ENCODE measurements at regions not wholly inside any gene's neighbourhood (a gene's known extent, or its start where the extent isn't known, plus 50 kb on each side); places are given as distances from the start of the nearest gene placed in this dataset.

- Histone ChIP-seq H3K9me3 (ENCODE audit: control insufficient read depth in 2 of 2, low read length in 2 of 2) (no peaks in the 10 kb centered on the region), H3K27ac (ENCODE audit: low read depth in 2 of 2, low read length in 2 of 2) (no peak overlapping the region), H3K9ac (ENCODE audit: low read depth in 1 of 2, low read length in 2 of 2) (no peak overlapping the region), H3K27me3 (ENCODE audit: control insufficient read depth in 2 of 2, insufficient read depth in 2 of 2, low read length in 2 of 2) (no peaks in the 10 kb centered on the region), H3K36me3 (ENCODE audit: control insufficient read depth in 2 of 2, insufficient read depth in 2 of 2, low read length in 2 of 2) (no peaks in the 10 kb centered on the region), H3K4me1 (ENCODE audit: control insufficient read depth in 2 of 2, insufficient read depth in 2 of 2, low read length in 2 of 2) (no peaks in the 10 kb centered on the region), H3K4me3 (ENCODE audit: low read length in 2 of 2) (no peak overlapping the region)
Observed at GRCh38 chr4:12966726-12967125, 517.4 kb downstream of the RAB28 start.

- no peak overlapping the region for H3K4me3 ChIP-seq (ENCODE audit: low read length in 2 of 2)
- H3K27me3 ChIP-seq (ENCODE audit: control insufficient read depth in 2 of 2, insufficient read depth in 2 of 2, low read length in 2 of 2), result no peaks in the 10 kb centered on the region
- H3K9me3 ChIP-seq (ENCODE audit: control insufficient read depth in 2 of 2, low read length in 2 of 2), result no peaks in the 10 kb centered on the region
- no peaks in the 10 kb centered on the region for H3K4me1 ChIP-seq (ENCODE audit: control insufficient read depth in 2 of 2, insufficient read depth in 2 of 2, low read length in 2 of 2)
- H3K9ac ChIP-seq (ENCODE audit: low read depth in 1 of 2, low read length in 2 of 2), result no peak overlapping the region
- H3K27ac ChIP-seq (ENCODE audit: low read depth in 2 of 2, low read length in 2 of 2), result no peak overlapping the region
- no peaks in the 10 kb centered on the region for H3K36me3 ChIP-seq (ENCODE audit: control insufficient read depth in 2 of 2, insufficient read depth in 2 of 2, low read length in 2 of 2)
Observed at GRCh38 chr4:12965334-12965733, 518.8 kb downstream of the RAB28 start.

GRCh38 chr4:12963912-12964311, 520.2 kb downstream of the RAB28 start:
- no peaks in the 10 kb centered on the region for H3K36me3 ChIP-seq (ENCODE audit: control insufficient read depth in 2 of 2, insufficient read depth in 2 of 2, low read length in 2 of 2)
- no peaks in the 10 kb centered on the region for H3K9me3 ChIP-seq (ENCODE audit: control insufficient read depth in 2 of 2, low read length in 2 of 2)
- no peak overlapping the region for H3K9ac ChIP-seq (ENCODE audit: low read depth in 1 of 2, low read length in 2 of 2)
- H3K27ac ChIP-seq (ENCODE audit: low read depth in 2 of 2, low read length in 2 of 2), result no peak overlapping the region
- H3K27me3 ChIP-seq (ENCODE audit: control insufficient read depth in 2 of 2, insufficient read depth in 2 of 2, low read length in 2 of 2), result no peaks in the 10 kb centered on the region
- H3K4me3 ChIP-seq (ENCODE audit: low read length in 2 of 2), result no peak overlapping the region
- no peaks in the 10 kb centered on the region for H3K4me1 ChIP-seq (ENCODE audit: control insufficient read depth in 2 of 2, insufficient read depth in 2 of 2, low read length in 2 of 2)

- H3K27ac ChIP-seq (ENCODE audit: low read depth in 2 of 2, low read length in 2 of 2), result no peak overlapping the region
- H3K4me3 ChIP-seq (ENCODE audit: low read length in 2 of 2), result no peak overlapping the region
- no peaks in the 10 kb centered on the region for H3K27me3 ChIP-seq (ENCODE audit: control insufficient read depth in 2 of 2, insufficient read depth in 2 of 2, low read length in 2 of 2)
- no peaks in the 10 kb centered on the region for H3K4me1 ChIP-seq (ENCODE audit: control insufficient read depth in 2 of 2, insufficient read depth in 2 of 2, low read length in 2 of 2)
- no peak overlapping the region for H3K9ac ChIP-seq (ENCODE audit: low read depth in 1 of 2, low read length in 2 of 2)
- H3K36me3 ChIP-seq (ENCODE audit: control insufficient read depth in 2 of 2, insufficient read depth in 2 of 2, low read length in 2 of 2), result no peaks in the 10 kb centered on the region
- H3K9me3 ChIP-seq (ENCODE audit: control insufficient read depth in 2 of 2, low read length in 2 of 2), result no peaks in the 10 kb centered on the region
Observed at GRCh38 chr4:12963291-12963690, 520.8 kb downstream of the RAB28 start.

- H3K9me3 ChIP-seq (ENCODE audit: control insufficient read depth in 2 of 2, low read length in 2 of 2), result no peaks in the 10 kb centered on the region
- H3K27me3 ChIP-seq (ENCODE audit: control insufficient read depth in 2 of 2, insufficient read depth in 2 of 2, low read length in 2 of 2), result no peaks in the 10 kb centered on the region
- no peaks in the 10 kb centered on the region for H3K36me3 ChIP-seq (ENCODE audit: control insufficient read depth in 2 of 2, insufficient read depth in 2 of 2, low read length in 2 of 2)
- H3K4me1 ChIP-seq (ENCODE audit: control insufficient read depth in 2 of 2, insufficient read depth in 2 of 2, low read length in 2 of 2), result no peaks in the 10 kb centered on the region
- H3K4me3 ChIP-seq (ENCODE audit: low read length in 2 of 2), result no peak overlapping the region
- no peak overlapping the region for H3K9ac ChIP-seq (ENCODE audit: low read depth in 1 of 2, low read length in 2 of 2)
- no peak overlapping the region for H3K27ac ChIP-seq (ENCODE audit: low read depth in 2 of 2, low read length in 2 of 2)
Observed at GRCh38 chr4:12961713-12962112, 522.4 kb downstream of the RAB28 start.

- Histone ChIP-seq H3K9me3 (ENCODE audit: control insufficient read depth in 2 of 2, low read length in 2 of 2) (no peaks in the 10 kb centered on the region), H3K27ac (ENCODE audit: low read depth in 2 of 2, low read length in 2 of 2) (no peak overlapping the region), H3K36me3 (ENCODE audit: control insufficient read depth in 2 of 2, insufficient read depth in 2 of 2, low read length in 2 of 2) (no peaks in the 10 kb centered on the region), H3K4me1 (ENCODE audit: control insufficient read depth in 2 of 2, insufficient read depth in 2 of 2, low read length in 2 of 2) (no peaks in the 10 kb centered on the region), H3K4me3 (ENCODE audit: low read length in 2 of 2) (no peak overlapping the region), H3K27me3 (ENCODE audit: control insufficient read depth in 2 of 2, insufficient read depth in 2 of 2, low read length in 2 of 2) (no peaks in the 10 kb centered on the region), H3K9ac (ENCODE audit: low read depth in 1 of 2, low read length in 2 of 2) (no peak overlapping the region)
Observed at GRCh38 chr4:12958436-12958835, 525.7 kb downstream of the RAB28 start.

GRCh38 chr4:12957108-12957507, 527.0 kb downstream of the RAB28 start:
- Histone ChIP-seq H3K4me1 (ENCODE audit: control insufficient read depth in 2 of 2, insufficient read depth in 2 of 2, low read length in 2 of 2) (no peaks in the 10 kb centered on the region), H3K27me3 (ENCODE audit: control insufficient read depth in 2 of 2, insufficient read depth in 2 of 2, low read length in 2 of 2) (no peaks in the 10 kb centered on the region), H3K27ac (ENCODE audit: low read depth in 2 of 2, low read length in 2 of 2) (no peak overlapping the region), H3K9ac (ENCODE audit: low read depth in 1 of 2, low read length in 2 of 2) (no peak overlapping the region), H3K9me3 (ENCODE audit: control insufficient read depth in 2 of 2, low read length in 2 of 2) (no peaks in the 10 kb centered on the region), H3K4me3 (ENCODE audit: low read length in 2 of 2) (no peak overlapping the region), H3K36me3 (ENCODE audit: control insufficient read depth in 2 of 2, insufficient read depth in 2 of 2, low read length in 2 of 2) (no peaks in the 10 kb centered on the region)

- H3K4me3 ChIP-seq (ENCODE audit: low read length in 2 of 2), result no peak overlapping the region
- H3K9ac ChIP-seq (ENCODE audit: low read depth in 1 of 2, low read length in 2 of 2), result no peak overlapping the region
- H3K27ac ChIP-seq (ENCODE audit: low read depth in 2 of 2, low read length in 2 of 2), result no peak overlapping the region
- H3K27me3 ChIP-seq (ENCODE audit: control insufficient read depth in 2 of 2, insufficient read depth in 2 of 2, low read length in 2 of 2), result no peaks in the 10 kb centered on the region
- H3K4me1 ChIP-seq (ENCODE audit: control insufficient read depth in 2 of 2, insufficient read depth in 2 of 2, low read length in 2 of 2), result no peaks in the 10 kb centered on the region
- H3K36me3 ChIP-seq (ENCODE audit: control insufficient read depth in 2 of 2, insufficient read depth in 2 of 2, low read length in 2 of 2), result no peaks in the 10 kb centered on the region
- H3K9me3 ChIP-seq (ENCODE audit: control insufficient read depth in 2 of 2, low read length in 2 of 2), result no peaks in the 10 kb centered on the region
Observed at GRCh38 chr4:12956026-12956425, 528.1 kb downstream of the RAB28 start.

- Histone ChIP-seq H3K36me3 (ENCODE audit: control insufficient read depth in 2 of 2, insufficient read depth in 2 of 2, low read length in 2 of 2) (no peaks in the 10 kb centered on the region), H3K9ac (ENCODE audit: low read depth in 1 of 2, low read length in 2 of 2) (no peak overlapping the region), H3K27ac (ENCODE audit: low read depth in 2 of 2, low read length in 2 of 2) (no peak overlapping the region), H3K9me3 (ENCODE audit: control insufficient read depth in 2 of 2, low read length in 2 of 2) (no peaks in the 10 kb centered on the region), H3K4me1 (ENCODE audit: control insufficient read depth in 2 of 2, insufficient read depth in 2 of 2, low read length in 2 of 2) (no peaks in the 10 kb centered on the region), H3K27me3 (ENCODE audit: control insufficient read depth in 2 of 2, insufficient read depth in 2 of 2, low read length in 2 of 2) (no peaks in the 10 kb centered on the region), H3K4me3 (ENCODE audit: low read length in 2 of 2) (no peak overlapping the region)
Observed at GRCh38 chr4:12949719-12950490, 534.2 kb downstream of the RAB28 start.

- H3K9ac ChIP-seq (ENCODE audit: low read depth in 1 of 2, low read length in 2 of 2), result no peak overlapping the region
- no peak overlapping the region for H3K27ac ChIP-seq (ENCODE audit: low read depth in 2 of 2, low read length in 2 of 2)
- no peaks in the 10 kb centered on the region for H3K9me3 ChIP-seq (ENCODE audit: control insufficient read depth in 2 of 2, low read length in 2 of 2)
- H3K4me1 ChIP-seq (ENCODE audit: control insufficient read depth in 2 of 2, insufficient read depth in 2 of 2, low read length in 2 of 2), result no peaks in the 10 kb centered on the region
- H3K27me3 ChIP-seq (ENCODE audit: control insufficient read depth in 2 of 2, insufficient read depth in 2 of 2, low read length in 2 of 2), result no peaks in the 10 kb centered on the region
- H3K4me3 ChIP-seq (ENCODE audit: low read length in 2 of 2), result no peak overlapping the region
- no peaks in the 10 kb centered on the region for H3K36me3 ChIP-seq (ENCODE audit: control insufficient read depth in 2 of 2, insufficient read depth in 2 of 2, low read length in 2 of 2)
Observed at GRCh38 chr4:12943069-12943468, 541.1 kb downstream of the RAB28 start.
